H9 (cell line): ENCODE measurements at regions not wholly inside any gene's neighbourhood (a gene's known extent, or its start where the extent isn't known, plus 50 kb on each side); places are given as distances from the start of the nearest gene placed in this dataset.

Experiments
- DNase-seq: peaks from one replicate; pipeline ENCODE4 v3.0.0-alpha.2; 2017
- H2AFZ ChIP-seq: one replicate; pipeline ENCODE4 v1.6.1; 2013; ENCODE audit warnings: mild to moderate bottlenecking, low read length, control low read depth, moderate library complexity
- H2AK5ac ChIP-seq: 2 replicates; pipeline ENCODE4 v1.6.1; 2013; ENCODE audit warnings: low read length, control low read depth, mixed read lengths; ENCODE audit not compliant: insufficient read length
- H2BK120ac ChIP-seq: one replicate; pipeline ENCODE4 v1.6.1; 2013; ENCODE audit warnings: low read depth, mild to moderate bottlenecking, low read length, control low read depth, inconsistent platforms; ENCODE audit not compliant: poor library complexity, severe bottlenecking
- H2BK12ac ChIP-seq: 2 replicates; pipeline ENCODE4 v1.6.1; 2013; ENCODE audit warnings: low read length, control low read depth, mixed read lengths, low read depth; ENCODE audit not compliant: insufficient read length
- H2BK15ac ChIP-seq: 2 replicates; pipeline ENCODE4 v1.6.1; 2013; ENCODE audit warnings: low read depth, low read length, control low read depth
- H2BK20ac ChIP-seq: one replicate; pipeline ENCODE4 v1.6.1; 2013; ENCODE audit warnings: low read depth, mild to moderate bottlenecking, low read length, control low read depth, inconsistent platforms; ENCODE audit not compliant: poor library complexity, severe bottlenecking
- H2BK5ac ChIP-seq: 2 replicates; pipeline ENCODE4 v1.6.1; 2013; ENCODE audit warnings: low read length, control low read depth, mixed read lengths; ENCODE audit not compliant: insufficient read length
- H3K14ac ChIP-seq: 2 replicates; pipeline ENCODE4 v1.6.1; 2013; ENCODE audit warnings: low read length, control low read depth; ENCODE audit not compliant: insufficient read depth
- H3K18ac ChIP-seq: 2 replicates; pipeline ENCODE4 v1.6.1; 2013; ENCODE audit warnings: low read depth, mild to moderate bottlenecking, mixed read lengths, low read length, control low read depth; ENCODE audit not compliant: insufficient read length
- H3K23ac ChIP-seq: 2 replicates; pipeline ENCODE4 v1.6.1; 2013; ENCODE audit warnings: low read length, control low read depth, mixed read lengths, low read depth; ENCODE audit not compliant: insufficient read length
- H3K23me2 ChIP-seq: 2 replicates; pipeline ENCODE4 v1.6.1; 2013; ENCODE audit warnings: low read depth, mild to moderate bottlenecking, mixed read lengths, low read length, control low read depth; ENCODE audit not compliant: insufficient read length, poor library complexity, severe bottlenecking
- H3K27ac ChIP-seq: 2 replicates; pipeline ENCODE4 v1.5.1; 2013; ENCODE audit warnings: low read length, control low read depth, mixed read lengths, low read depth; ENCODE audit not compliant: insufficient read length
- H3K27me3 ChIP-seq: 2 replicates; pipeline ENCODE4 v1.6.1; 2013; ENCODE audit warnings: low read length, control low read depth, inconsistent platforms; ENCODE audit not compliant: insufficient read depth
- H3K4ac ChIP-seq: 2 replicates; pipeline ENCODE4 v1.6.1; 2013; ENCODE audit warnings: low read depth, mild to moderate bottlenecking, control low read depth, inconsistent platforms, low read length, moderate library complexity
- H3K4me1 ChIP-seq: 2 replicates; pipeline ENCODE4 v1.6.1; 2013; ENCODE audit warnings: low read length, control low read depth, inconsistent platforms; ENCODE audit not compliant: insufficient read depth
- H3K4me2 ChIP-seq: 2 replicates; pipeline ENCODE4 v1.6.1; 2013; ENCODE audit warnings: low read length, control low read depth, mixed read lengths; ENCODE audit not compliant: insufficient read length, insufficient read depth
- H3K56ac ChIP-seq: 2 replicates; pipeline ENCODE4 v1.6.1; 2013; ENCODE audit warnings: low read depth, mild to moderate bottlenecking, mixed read lengths, low read length, control low read depth; ENCODE audit not compliant: insufficient read length
- H3K79me1 ChIP-seq: 2 replicates; pipeline ENCODE4 v1.6.1; 2013; ENCODE audit warnings: low read depth, mild to moderate bottlenecking, moderate library complexity, low read length, control low read depth, inconsistent platforms; ENCODE audit not compliant: insufficient read depth, poor library complexity, severe bottlenecking
- H3K79me2 ChIP-seq: 2 replicates; pipeline ENCODE4 v1.6.1; 2013; ENCODE audit warnings: low read length, control low read depth, inconsistent platforms; ENCODE audit not compliant: insufficient read depth
- H3K9ac ChIP-seq: 2 replicates; pipeline ENCODE4 v1.6.1; 2013; ENCODE audit warnings: low read length, control low read depth, mixed read lengths; ENCODE audit not compliant: insufficient read length; ENCODE audit errors: extremely low read depth
- H3K9me3 ChIP-seq: one replicate; pipeline ENCODE4 v1.6.1; 2013; ENCODE audit warnings: low read depth, low read length, inconsistent platforms; ENCODE audit not compliant: control insufficient read depth
- H3T11ph ChIP-seq: one replicate; pipeline ENCODE4 v1.6.1; 2013; ENCODE audit warnings: mild to moderate bottlenecking, low read length, control low read depth, inconsistent platforms
- H4K20me1 ChIP-seq: one replicate; pipeline ENCODE4 v1.6.1; 2013; ENCODE audit not compliant: control insufficient read depth, insufficient read length, insufficient read depth
- H4K5ac ChIP-seq: 2 replicates; pipeline ENCODE4 v1.6.1; 2013; ENCODE audit warnings: low read depth, mild to moderate bottlenecking, mixed read lengths, low read length, control low read depth; ENCODE audit not compliant: insufficient read length
- H4K8ac ChIP-seq: replicated peaks from 2 replicates; pipeline ENCODE4 v1.6.1; 2013; ENCODE audit warnings: low read length, control low read depth, mixed read lengths, low read depth; ENCODE audit not compliant: insufficient read length
- H4K91ac ChIP-seq: 2 replicates; pipeline ENCODE4 v1.6.1; 2013; ENCODE audit warnings: low read depth, mild to moderate bottlenecking, moderate library complexity, mixed read lengths, low read length, control low read depth; ENCODE audit not compliant: insufficient read length
- H3K27ac Mint-ChIP-seq, 3 experiments: 2 replicates in 2 of 3; 3 replicates in 1 of 3; pipeline ENCODE4 v1.8.0; 2020 to 2021; ENCODE audit warnings: mixed read lengths in 3 of 3, mild to moderate bottlenecking in 1 of 3, moderate library complexity in 1 of 3
- H3K27me3 Mint-ChIP-seq: 2 replicates; pipeline ENCODE4 v1.8.0; 2021; ENCODE audit warnings: low read depth, mild to moderate bottlenecking, moderate library complexity, mixed read lengths
- H3K36me3 Mint-ChIP-seq, 3 experiments: 2 replicates in 2 of 3; 3 replicates in 1 of 3; pipeline ENCODE4 v1.8.0; 2020 to 2021; ENCODE audit warnings: low read depth in 3 of 3, mixed read lengths in 3 of 3; ENCODE audit not compliant: insufficient read depth in 1 of 3
- H3K4me1 Mint-ChIP-seq, 2 experiments: 2 replicates each; pipeline ENCODE4 v1.8.0; 2020; ENCODE audit warnings: mixed read lengths in 2 of 2
- H3K4me3 Mint-ChIP-seq, 2 experiments: 2 replicates in 1 of 2; 3 replicates in 1 of 2; pipeline ENCODE4 v1.8.0; 2020 to 2021; ENCODE audit warnings: mild to moderate bottlenecking in 2 of 2, mixed read lengths in 2 of 2, moderate library complexity in 1 of 2
- H3K9me3 Mint-ChIP-seq, 2 experiments: 2 replicates in 1 of 2; 3 replicates in 1 of 2; pipeline ENCODE4 v1.8.0; 2020; ENCODE audit warnings: mild to moderate bottlenecking in 2 of 2, mixed read lengths in 2 of 2, moderate library complexity in 1 of 2
- CTCF ChIP-seq: fragments of 200-600 bp; sonication (generic); conservative IDR thresholded peaks from 3 replicates; pipeline ENCODE4 v1.8.0; 2021; ENCODE audit warnings: antibody characterized with exemption, mild to moderate bottlenecking
- WGBS: extraction: QIAGEN DNeasy Blood & Tissue Kit; methylation state at CpG from one replicate; pipeline ENCODE4 v1.1.7; 2013; ENCODE audit warnings: missing lambda C conversion rate, low lambda C conversion rate, mixed read lengths; ENCODE audit not compliant: insufficient read length; ENCODE audit errors: extremely low coverage; 5-methylcytosine and 5-hydroxymethylcytosine counted together

- H2BK120ac ChIP-seq, result no peak overlapping the region
- H2BK12ac ChIP-seq, result no peak overlapping the region
- no peak overlapping the region for H3K4me2 ChIP-seq
- no peak overlapping the region for H3K27ac ChIP-seq
- no peak overlapping the region for H3K4me3 Mint-ChIP-seq
- H3K4me1 Mint-ChIP-seq, result peaks cover 32 to 38% of the 10 kb centered on the region in 2 experiments
- no peak overlapping the region for H4K8ac ChIP-seq
- no peak overlapping the region for H3K9ac ChIP-seq
- no peaks in the 10 kb centered on the region for H3K9me3 ChIP-seq
- no peak overlapping the region for H2BK20ac ChIP-seq
- H3K27ac Mint-ChIP-seq, result no peak overlapping the region
- H4K91ac ChIP-seq, result no peak overlapping the region
- H3K9me3 Mint-ChIP-seq, result no peaks in the 10 kb centered on the region
- no peak overlapping the region for H3K56ac ChIP-seq
- no peak overlapping the region for H3T11ph ChIP-seq
- no peaks in the 10 kb centered on the region for H3K27me3 Mint-ChIP-seq
- no peak for TF ChIP-seq CTCF
- H2BK15ac ChIP-seq, result no peak overlapping the region
- no peaks in the 10 kb centered on the region for H3K79me2 ChIP-seq
- H3K23me2 ChIP-seq, result no peaks in the 10 kb centered on the region
- no peak overlapping the region for H3K4ac ChIP-seq
- H3K14ac ChIP-seq, result no peak overlapping the region
- no CpG with 5 or more reads among the region's 1 CpG for WGBS
- no peaks in the 10 kb centered on the region for H3K27me3 ChIP-seq
- no peak for DNase-seq
- H2AK5ac ChIP-seq, result no peak overlapping the region
- no peak overlapping the region for H3K18ac ChIP-seq
- H4K5ac ChIP-seq, result no peak overlapping the region
- H4K20me1 ChIP-seq, result no peaks in the 10 kb centered on the region
- no peaks in the 10 kb centered on the region for H3K79me1 ChIP-seq
- H3K4me1 ChIP-seq, result peaks cover 7% of the 10 kb centered on the region; the same call in 1 of the 2 replicates
- H2BK5ac ChIP-seq, result no peak overlapping the region
- no peak overlapping the region for H3K23ac ChIP-seq
- H2AFZ ChIP-seq, result no peak overlapping the region
- H3K36me3 Mint-ChIP-seq, result no peaks in the 10 kb centered on the region
Observed at GRCh38 chr3:27883266-27883665, 161.1 kb upstream of the EOMES start.
